Choroid plexus epithelial cell (primary cell): ENCODE measurements at regions not wholly inside any gene's neighbourhood (a gene's known extent, or its start where the extent isn't known, plus 50 kb on each side); places are given as distances from the start of the nearest gene placed in this dataset.

Experiments used
- DNase-seq: peaks from one replicate; pipeline ENCODE4 v3.0.0-alpha.2; 2010; ENCODE audit warnings: low read depth
- H3K4me3 ChIP-seq: 2 replicates; pipeline ENCODE4 v1.5.1; 2011; ENCODE audit warnings: low read depth, mild to moderate bottlenecking, control low read depth, low read length, moderate library complexity
- CTCF ChIP-seq: conservative IDR thresholded peaks from 2 replicates; pipeline ENCODE4 v1.5.1; 2011; ENCODE audit warnings: low read depth, mild to moderate bottlenecking, control low read depth, inconsistent platforms, low read length, moderate library complexity

DNA sequence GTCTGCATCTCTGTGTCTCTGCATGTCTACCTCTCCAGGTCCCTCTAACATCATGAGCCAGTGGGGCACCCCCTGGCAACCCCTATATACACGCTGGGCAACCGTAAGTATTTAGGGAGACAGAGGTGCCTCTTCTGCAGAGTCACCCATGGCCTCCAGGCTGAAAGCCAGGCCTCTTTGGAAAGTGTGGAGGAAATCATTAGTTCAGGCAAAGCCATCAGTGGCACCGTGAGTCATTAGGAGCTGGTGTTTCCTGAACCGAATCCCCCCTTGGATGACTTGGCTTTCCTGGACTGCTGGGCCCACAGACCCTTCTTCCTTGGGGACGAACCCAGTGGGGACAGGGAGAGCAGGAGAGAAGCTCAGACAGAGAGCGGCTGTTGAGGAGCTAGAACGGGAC is 174.8 kb downstream of the OLFM1 start:
- DNase-seq, result no peak
- TF ChIP-seq CTCF, result no peak
- H3K4me3 ChIP-seq, result no peak overlapping the region

- TF ChIP-seq CTCF, result no peak
These were observed 176.0 kb downstream of the OLFM1 start for GRCh38 chr9:135263511-135263910.

GRCh38 chr9:135265931-135266330 is 178.5 kb downstream of the OLFM1 start:
- H3K4me3 ChIP-seq, result no peak overlapping the region
- no peak for TF ChIP-seq CTCF
- no peak for DNase-seq

More at GRCh38 chr9:135263511-135263910, 176.0 kb downstream of the OLFM1 start:
- DNase-seq, result no peak
- H3K4me3 ChIP-seq, result no peak overlapping the region

DNA sequence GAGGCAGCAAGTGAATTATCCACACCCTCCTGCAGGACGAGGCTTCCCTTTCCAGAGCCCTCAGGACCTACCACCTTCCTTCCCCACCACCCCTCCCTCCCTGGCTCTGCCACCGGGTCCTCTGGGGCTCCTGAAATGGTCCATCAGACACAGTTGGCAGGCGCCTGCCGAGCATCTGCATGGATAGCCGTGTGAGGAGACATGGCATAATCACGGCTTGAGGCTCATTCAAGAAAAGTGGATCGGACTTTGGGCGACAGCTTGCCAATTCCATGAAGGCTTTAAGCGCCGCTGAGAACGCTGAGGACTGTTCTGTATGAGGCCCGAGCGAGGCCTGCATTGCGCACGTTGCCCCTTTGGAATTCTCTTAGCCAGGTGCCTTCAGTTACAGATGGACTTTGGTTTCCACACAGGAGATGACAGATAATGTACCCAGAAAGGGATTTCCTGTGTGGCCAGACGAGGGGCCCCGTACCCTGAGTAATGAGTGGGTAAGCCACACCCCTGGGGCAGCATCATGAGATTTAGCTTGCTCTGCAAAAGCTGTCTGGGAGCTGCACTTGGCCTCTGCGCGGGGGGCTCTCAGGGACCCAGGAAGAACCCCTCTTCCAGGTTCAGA is 179.8 kb downstream of the OLFM1 start:
- no peak for DNase-seq
- no peak for TF ChIP-seq CTCF
- H3K4me3 ChIP-seq, result no peak overlapping the region

DNA sequence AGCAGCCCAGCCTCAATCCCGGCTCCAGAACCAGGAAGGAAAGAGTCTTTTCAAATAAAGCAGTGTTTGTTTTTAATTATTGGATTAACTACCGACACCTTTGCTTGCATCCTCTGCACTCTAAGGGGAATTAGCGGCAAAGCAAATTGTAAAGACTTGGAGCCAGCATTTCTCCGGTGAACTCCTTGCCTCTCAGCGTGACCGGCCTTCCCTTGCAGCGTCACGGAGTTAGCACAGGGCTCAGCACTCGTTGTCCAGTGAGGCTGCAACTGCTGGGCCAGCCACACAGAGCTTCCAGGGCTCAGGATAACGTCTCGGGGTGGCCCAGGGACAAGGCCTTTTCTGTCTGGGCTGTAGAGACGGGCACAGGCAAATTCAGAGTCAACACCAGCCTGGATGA is 180.6 kb downstream of the OLFM1 start:
- no peak for TF ChIP-seq CTCF

GRCh38 chr9:135268981-135269380 is 181.5 kb downstream of the OLFM1 start:
- TF ChIP-seq CTCF, result no peak
- no peak for DNase-seq
- no peak overlapping the region for H3K4me3 ChIP-seq

More for the DNA sequence above, 180.6 kb downstream of the OLFM1 start:
- no peak for DNase-seq
- no peak overlapping the region for H3K4me3 ChIP-seq
